Aorta (tissue), 5 donors: ENCODE measurements at regions not wholly inside any gene's neighbourhood (a gene's known extent, or its start where the extent isn't known, plus 50 kb on each side); places are given as distances from the start of the nearest gene placed in this dataset.

ENCODE experiments used
- ATAC-seq: fragments of 200-7000 bp; cut with Tn5 transposase; one replicate; pipeline ENCODE4 v1.9.1; 2022; ENCODE audit warnings: moderate library complexity; ENCODE audit not compliant: low FRiP score
- DNase-seq, 2 donors: peaks; one replicate each; pipeline ENCODE4 v3.0.0-alpha.2; 2020
- H3K27ac ChIP-seq, 2 donors: one replicate each; pipeline ENCODE4 v1.5.1; 2013; ENCODE audit warnings: low read length in 2 of 2, mild to moderate bottlenecking in 2 of 2, moderate library complexity in 2 of 2, control low read depth in 1 of 2, inconsistent platforms in 1 of 2, low read depth in 1 of 2
- H3K27me3 ChIP-seq, 2 donors: one replicate each; pipeline ENCODE4 v1.6.1; 2013; ENCODE audit warnings: control low read depth in 1 of 2, low read length in 1 of 2, mild to moderate bottlenecking in 1 of 2, moderate library complexity in 1 of 2; ENCODE audit not compliant: insufficient read depth in 2 of 2, control insufficient read depth in 1 of 2
- H3K36me3 ChIP-seq, 2 donors: one replicate each; pipeline ENCODE4 v1.6.1; 2013; ENCODE audit warnings: control low read depth in 1 of 2, low read length in 1 of 2, mild to moderate bottlenecking in 1 of 2; ENCODE audit not compliant: insufficient read depth in 2 of 2, control insufficient read depth in 1 of 2
- H3K4me1 ChIP-seq, 2 donors: one replicate each; pipeline ENCODE4 v1.6.1; 2013; ENCODE audit warnings: low read length in 2 of 2, control low read depth in 1 of 2, mild to moderate bottlenecking in 1 of 2, moderate library complexity in 1 of 2; ENCODE audit not compliant: insufficient read depth in 2 of 2, control insufficient read depth in 1 of 2
- H3K4me3 ChIP-seq, 2 donors: one replicate each; pipeline ENCODE4 v1.5.1; 2013; ENCODE audit warnings: low read length in 2 of 2, control low read depth in 1 of 2, mild to moderate bottlenecking in 1 of 2
- H3K9me3 ChIP-seq: one replicate; pipeline ENCODE4 v1.6.1; 2013; ENCODE audit warnings: mild to moderate bottlenecking, low read length; ENCODE audit not compliant: control insufficient read depth
- WGBS, 2 donors: extraction: QIAGEN DNeasy Blood & Tissue Kit; methylation state at CpG; one replicate each; pipeline ENCODE4 v1.1.7; 2013; 5-methylcytosine and 5-hydroxymethylcytosine counted together
- intact Hi-C, 2 donors: fragments of 100-400 bp; cut with DNase I; formaldehyde crosslinking; loops; one replicate each; pipeline versions ENCODE4 v1.14.2 to v1.15.0; 2022
- donor health status: healthy with polysubstance abuse.
- donor health status: Bipolar disorder and iron deficiency.
- donor health status: DM: no; HTN: no; CAD: no.
- donor health status: DM: no; HTN: no; CAD: no.
- donor health status: DM: yes; HTN: yes; CAD: no.

- no peak overlapping the region for H3K4me3 ChIP-seq
- DNase-seq = no peak
- no peak for ATAC-seq
- WGBS, 2 donors = 83 to 88% methylated on average over 3 of the region's 3 CpGs
- no peaks in the 10 kb centered on the region for H3K4me1 ChIP-seq
- H3K9me3 ChIP-seq = no peaks in the 10 kb centered on the region
- H3K27me3 ChIP-seq = no peaks in the 10 kb centered on the region
- no peak overlapping the region for H3K27ac ChIP-seq
- H3K36me3 ChIP-seq = no peaks in the 10 kb centered on the region
- intact Hi-C loops = no loop called here
Observed at GRCh38 chr2:160794926-160795325, 301.3 kb upstream of the RBMS1 start.

GRCh38 chr2:160803881-160804280 is 310.3 kb upstream of the RBMS1 start:
- no peaks in the 10 kb centered on the region for H3K4me1 ChIP-seq
- no peaks in the 10 kb centered on the region for H3K36me3 ChIP-seq
- no peak for DNase-seq
- H3K9me3 ChIP-seq = no peaks in the 10 kb centered on the region
- H3K27me3 ChIP-seq = no peaks in the 10 kb centered on the region
- no peak overlapping the region for H3K27ac ChIP-seq
- intact Hi-C loops = no loop called here
- H3K4me3 ChIP-seq = no peak overlapping the region
- ATAC-seq = no peak

GRCh38 chr2:160810406-160810805 is 316.8 kb upstream of the RBMS1 start:
- Histone ChIP-seq H3K36me3 (no peaks in the 10 kb centered on the region), H3K27ac (no peak overlapping the region), H3K9me3 (no peaks in the 10 kb centered on the region), H3K4me1 (no peaks in the 10 kb centered on the region), H3K27me3 (no peaks in the 10 kb centered on the region), H3K4me3 (no peak overlapping the region)
- 65 to 74% methylated on average over 3 of the region's 3 CpGs for WGBS, 2 donors
- intact Hi-C loops = no loop called here
- ATAC-seq = no peak
- DNase-seq = no peak

GRCh38 chr2:160812830-160813505 is 319.4 kb upstream of the RBMS1 start:
- Histone ChIP-seq H3K4me1 (no peaks in the 10 kb centered on the region), H3K4me3 (no peak overlapping the region), H3K27me3 (no peaks in the 10 kb centered on the region), H3K36me3 (no peaks in the 10 kb centered on the region), H3K9me3 (no peaks in the 10 kb centered on the region), H3K27ac (no peak overlapping the region)
- 87 to 90% methylated on average over 6 of the region's 6 CpGs for WGBS, 2 donors
- intact Hi-C loops = no loop called here
- ATAC-seq = no peak
- no peak for DNase-seq

- intact Hi-C loops = no loop called here
- 89 to 90% methylated on average over 5 of the region's 5 CpGs for WGBS, 2 donors
- no peaks in the 10 kb centered on the region for H3K9me3 ChIP-seq
- no peak overlapping the region for H3K4me3 ChIP-seq
- ATAC-seq (no peak), DNase-seq (no peak)
- no peaks in the 10 kb centered on the region for H3K27me3 ChIP-seq
- H3K36me3 ChIP-seq = no peaks in the 10 kb centered on the region
- no peak overlapping the region for H3K27ac ChIP-seq
- H3K4me1 ChIP-seq = no peaks in the 10 kb centered on the region
Observed at GRCh38 chr2:160813506-160813858, 319.9 kb upstream of the RBMS1 start.

- no peaks in the 10 kb centered on the region for H3K9me3 ChIP-seq
- no peaks in the 10 kb centered on the region for H3K4me1 ChIP-seq
- no peaks in the 10 kb centered on the region for H3K27me3 ChIP-seq
- WGBS, 2 donors = 89 to 96% methylated on average over 2 of the region's 2 CpGs
- no peak overlapping the region for H3K27ac ChIP-seq
- intact Hi-C loops = no loop called here
- ATAC-seq (no peak), DNase-seq (no peak)
- no peak overlapping the region for H3K4me3 ChIP-seq
- no peaks in the 10 kb centered on the region for H3K36me3 ChIP-seq
Observed at GRCh38 chr2:160816916-160817499, 323.4 kb upstream of the RBMS1 start.

- Histone ChIP-seq H3K4me3 (no peak overlapping the region), H3K27me3 (no peaks in the 10 kb centered on the region), H3K36me3 (no peaks in the 10 kb centered on the region), H3K27ac (no peak overlapping the region), H3K4me1 (no peaks in the 10 kb centered on the region), H3K9me3 (no peaks in the 10 kb centered on the region)
- 79 to 83% methylated on average over 7 of the region's 7 CpGs for WGBS, 2 donors
- DNase-seq (no peak), ATAC-seq (no peak)
- intact Hi-C loops = no loop called here
Observed at GRCh38 chr2:160820691-160821090, 327.1 kb upstream of the RBMS1 start.

- no peak for ATAC-seq
Observed at GRCh38 chr2:160822006-160822405, 328.4 kb upstream of the RBMS1 start.

GRCh38 chr2:160825433-160825832 is 331.8 kb upstream of the RBMS1 start:
- WGBS, 2 donors = 95 to 98% methylated on average over 1 of the region's 1 CpG
- intact Hi-C loops = no loop called here
- H3K27ac ChIP-seq = no peak overlapping the region
- no peak for ATAC-seq
- no peak for DNase-seq
- H3K4me1 ChIP-seq = no peaks in the 10 kb centered on the region
- H3K4me3 ChIP-seq = no peak overlapping the region
- no peaks in the 10 kb centered on the region for H3K36me3 ChIP-seq
- no peaks in the 10 kb centered on the region for H3K27me3 ChIP-seq
- peaks cover 11% of the 10 kb centered on the region for H3K9me3 ChIP-seq

More at GRCh38 chr2:160822006-160822405, 328.4 kb upstream of the RBMS1 start:
- intact Hi-C loops = no loop called here
- no peak for DNase-seq
- H3K4me1 ChIP-seq = no peaks in the 10 kb centered on the region
- no peaks in the 10 kb centered on the region for H3K27me3 ChIP-seq
- no peak overlapping the region for H3K27ac ChIP-seq
- H3K4me3 ChIP-seq = no peak overlapping the region
- H3K9me3 ChIP-seq = peaks cover 7% of the 10 kb centered on the region
- H3K36me3 ChIP-seq = no peaks in the 10 kb centered on the region
